ENCODE measurements at regions not wholly inside any gene's neighbourhood (a gene's known extent, or its start where the extent isn't known, plus 50 kb on each side); places are given as distances from the start of the nearest gene placed in this dataset.

- TF ChIP-seq CTCF (conservative IDR thresholded peaks at IDR 0.05; ENCODE audit: low read depth in 2 of 2) (no peak), EZH2 (IDR thresholded peaks at IDR 0.05; ENCODE audit: low read depth, unreplicated experiment) (no peak), POLR2AphosphoS5 (IDR thresholded peaks at IDR 0.05; ENCODE audit: low read depth) (no peak), EZH2phosphoT487 (IDR thresholded peaks at IDR 0.05; ENCODE audit: unreplicated experiment) (no peak), JUNB (IDR thresholded peaks at IDR 0.05; ENCODE audit: unreplicated experiment) (no peak)
Measured at GRCh38 chr4:116537828-116538227, 547.5 kb downstream of the TRAM1L1 start.

Measured in GM23338 (cell line).